Activated CD8-positive, alpha-beta memory T cell treated with anti-CD3 and anti-CD28 coated beads for 1 hour (primary cell): ENCODE measurements at regions not wholly inside any gene's neighbourhood (a gene's known extent, or its start where the extent isn't known, plus 50 kb on each side); places are given as distances from the start of the nearest gene placed in this dataset.
A peak's percentile ranks its signal among the peaks of the same experiment; 100 is the strongest.

ENCODE experiments used
- DNase-seq, 2 donors: peaks; one replicate each; pipeline ENCODE4 v3.0.0-alpha.2; 2020; ENCODE audit warnings: low read depth in 1 of 2; ENCODE audit errors: extremely low read depth in 1 of 2

DNA sequence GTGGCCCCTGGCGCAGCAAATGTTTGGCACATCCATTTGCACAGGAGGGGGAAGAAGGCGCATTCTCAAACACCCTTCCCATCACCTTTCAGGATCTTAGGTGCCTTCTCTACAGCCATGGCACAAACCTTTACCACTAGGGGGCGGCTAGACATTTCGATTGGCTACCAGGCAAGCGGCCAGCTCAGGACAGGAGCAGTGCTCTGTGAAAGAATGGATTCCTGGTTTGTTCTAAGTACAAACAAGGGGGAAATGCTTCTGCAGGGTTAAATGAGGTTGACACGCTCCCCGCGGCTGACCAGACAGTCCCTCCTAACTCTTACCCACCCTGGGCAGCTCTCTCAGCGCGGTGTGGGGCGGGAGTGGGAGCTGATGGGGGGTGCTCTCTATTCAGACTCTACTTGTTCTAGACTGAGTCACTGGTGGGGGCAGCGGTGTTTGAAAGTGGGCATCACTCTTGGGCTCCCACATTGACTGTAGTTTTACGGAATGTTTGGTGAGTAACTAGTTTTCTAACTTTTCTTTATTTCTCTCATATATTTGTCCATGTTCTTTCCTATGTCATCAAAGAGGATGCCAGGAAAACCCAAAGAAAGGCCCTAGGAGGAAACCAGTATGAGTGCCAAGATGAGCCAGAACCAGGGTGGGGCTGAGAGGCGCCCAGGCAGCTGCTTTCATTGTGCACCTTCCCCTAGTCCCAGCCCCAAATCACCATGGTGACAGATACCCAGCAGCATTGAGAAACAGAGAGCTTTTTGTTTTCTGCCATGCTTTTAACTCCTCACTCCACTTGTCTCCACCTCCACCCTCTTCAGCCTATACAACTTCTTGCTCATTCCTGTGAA lies 61.4 kb upstream of the GPR158 start:
- peak in 1 of 2 donors; percentile 4 for DNase-seq

DNA sequence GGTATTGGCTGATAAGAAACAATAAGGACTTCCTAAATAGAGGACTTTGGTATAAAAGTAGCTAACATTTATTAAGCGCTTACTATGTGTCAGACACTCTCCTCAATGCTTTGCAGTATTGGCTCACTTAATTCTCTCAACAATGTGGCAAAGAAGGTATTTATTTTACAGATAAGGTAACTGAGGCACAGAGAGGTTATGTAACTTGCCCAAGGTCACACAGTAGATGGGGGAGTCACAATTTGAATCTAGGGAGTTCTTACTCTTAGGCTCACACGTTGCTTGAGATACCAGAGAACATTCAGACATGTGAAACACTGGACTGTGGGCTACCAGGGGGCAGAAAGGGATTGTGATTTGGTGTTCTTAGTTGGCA lies 60.8 kb upstream of the GPR158 start:
- no peak for DNase-seq

DNA sequence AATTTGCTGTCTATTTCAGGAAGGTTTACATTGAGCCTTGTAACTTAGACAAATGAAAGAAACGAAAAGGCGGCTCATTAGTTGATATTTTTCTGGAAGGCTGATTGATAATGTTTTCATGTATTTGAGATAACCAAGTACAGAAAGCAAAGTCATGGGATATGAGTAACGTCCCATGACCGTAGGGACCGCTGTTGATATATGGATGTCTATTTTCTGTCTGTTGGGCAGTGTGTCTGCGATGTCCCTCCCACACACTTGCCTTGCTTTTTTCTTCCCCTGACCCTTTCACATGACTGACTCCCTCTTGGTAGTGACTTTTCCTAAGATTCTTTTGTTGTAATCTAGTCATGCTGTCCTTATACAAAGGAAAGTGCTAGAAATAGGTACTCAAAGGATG lies 57.0 kb upstream of the GPR158 start:
- DNase-seq, result no peak

DNA sequence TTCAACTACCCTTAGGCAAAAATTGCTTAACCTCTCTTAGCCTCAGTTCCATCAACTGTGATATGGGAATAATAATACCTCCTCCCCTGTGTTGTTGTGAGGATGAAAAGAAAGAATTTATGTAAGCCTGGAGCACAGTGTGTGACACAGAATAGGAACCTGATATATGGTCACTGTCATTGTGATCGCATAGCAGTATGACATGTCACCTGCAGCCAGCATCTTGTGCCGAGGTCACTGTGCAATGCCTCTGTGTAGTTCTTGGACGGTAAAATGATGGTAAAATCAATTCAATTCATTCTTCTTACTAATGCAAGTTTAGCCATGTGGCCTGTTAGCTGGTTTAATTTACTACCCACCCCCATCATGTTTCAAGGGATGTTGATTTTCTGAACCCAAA lies 54.6 kb upstream of the GPR158 start:
- DNase-seq, result no peak
